GM19351 (cell line): ENCODE measurements at regions not wholly inside any gene's neighbourhood (a gene's known extent, or its start where the extent isn't known, plus 50 kb on each side); places are given as distances from the start of the nearest gene placed in this dataset.
"Not testable (repeated sequence)": the region's sequence is repeated elsewhere in the genome, so short reads cannot be mapped to it uniquely, and the experiment has no call there.

Source experiments
- ATAC-seq: cut with Tn5 transposase; IDR thresholded peaks from one replicate; pipeline ENCODE4 v1.9.1; 2021; ENCODE audit warnings: mild to moderate bottlenecking, moderate library complexity; ENCODE audit not compliant: unreplicated experiment

DNA sequence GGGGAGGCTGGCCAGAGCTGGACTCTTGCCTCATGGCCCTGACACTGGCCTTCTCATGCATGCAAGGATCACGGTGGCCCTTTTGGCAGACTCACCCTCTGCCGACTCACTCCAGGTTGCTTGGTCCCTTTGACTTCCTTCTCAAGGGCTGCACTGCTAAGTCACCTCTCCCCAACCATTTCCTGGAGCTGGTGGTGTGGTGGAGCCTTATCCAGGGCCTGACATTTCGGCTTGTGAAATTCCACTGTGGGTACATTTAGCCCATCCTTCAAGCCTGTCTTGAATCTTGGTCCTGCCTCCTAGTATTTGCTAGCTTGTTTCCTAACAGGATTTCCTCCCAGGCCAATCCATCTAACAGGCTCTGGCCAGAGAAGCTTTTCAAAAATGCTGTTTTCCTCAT, 52.6 kb upstream of the JUN start:
- no peak for ATAC-seq

DNA sequence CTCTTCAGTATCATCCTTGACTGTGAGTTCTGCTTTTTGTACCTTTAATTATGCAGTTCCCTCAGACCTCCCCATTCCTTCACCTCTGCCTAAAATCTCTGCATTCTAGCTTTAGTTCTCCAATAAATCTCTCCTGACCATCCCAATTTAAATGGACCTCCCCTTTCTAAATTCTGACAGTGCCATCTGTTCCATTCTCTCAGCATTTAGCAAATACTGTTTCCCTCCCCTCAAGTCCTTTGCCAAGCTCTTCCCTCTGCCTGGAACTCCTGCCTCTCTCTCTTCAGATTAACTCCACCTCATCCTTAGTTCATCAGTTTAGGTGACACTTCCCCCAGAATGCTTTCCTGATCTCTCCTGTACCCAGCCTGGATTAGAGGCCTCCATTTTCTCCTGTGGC, 54.0 kb upstream of the JUN start:
- ATAC-seq: no peak

DNA sequence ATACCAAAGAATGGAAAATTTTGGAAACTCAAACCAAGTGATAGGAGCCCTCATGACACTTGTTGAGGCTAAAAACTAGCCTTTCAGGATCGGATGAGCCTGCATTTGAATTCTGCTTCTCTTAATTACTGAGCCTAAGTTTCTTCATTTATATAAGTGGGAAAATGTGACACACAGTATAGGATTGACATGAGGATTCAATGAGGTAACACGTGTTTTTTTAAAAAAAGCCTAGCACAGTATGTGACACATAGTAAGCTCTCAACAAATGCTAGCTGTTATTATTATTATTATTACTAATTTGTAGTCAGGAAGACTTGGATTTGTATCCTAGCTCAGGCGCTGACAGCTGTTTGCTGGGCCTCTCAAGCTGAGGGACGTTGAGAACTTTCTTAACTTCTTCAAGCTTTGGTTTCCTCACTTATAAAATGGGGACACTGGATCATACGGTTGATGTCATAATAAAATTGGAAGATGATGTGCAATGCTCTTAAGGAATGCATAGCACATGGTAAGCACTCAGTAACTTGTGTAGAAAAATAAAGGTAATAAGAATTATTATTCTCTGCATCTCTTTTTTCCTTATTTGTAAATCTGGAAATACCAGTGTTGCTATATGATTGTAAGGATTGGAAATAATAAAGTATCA, 55.4 kb upstream of the JUN start:
- ATAC-seq: no peak

DNA sequence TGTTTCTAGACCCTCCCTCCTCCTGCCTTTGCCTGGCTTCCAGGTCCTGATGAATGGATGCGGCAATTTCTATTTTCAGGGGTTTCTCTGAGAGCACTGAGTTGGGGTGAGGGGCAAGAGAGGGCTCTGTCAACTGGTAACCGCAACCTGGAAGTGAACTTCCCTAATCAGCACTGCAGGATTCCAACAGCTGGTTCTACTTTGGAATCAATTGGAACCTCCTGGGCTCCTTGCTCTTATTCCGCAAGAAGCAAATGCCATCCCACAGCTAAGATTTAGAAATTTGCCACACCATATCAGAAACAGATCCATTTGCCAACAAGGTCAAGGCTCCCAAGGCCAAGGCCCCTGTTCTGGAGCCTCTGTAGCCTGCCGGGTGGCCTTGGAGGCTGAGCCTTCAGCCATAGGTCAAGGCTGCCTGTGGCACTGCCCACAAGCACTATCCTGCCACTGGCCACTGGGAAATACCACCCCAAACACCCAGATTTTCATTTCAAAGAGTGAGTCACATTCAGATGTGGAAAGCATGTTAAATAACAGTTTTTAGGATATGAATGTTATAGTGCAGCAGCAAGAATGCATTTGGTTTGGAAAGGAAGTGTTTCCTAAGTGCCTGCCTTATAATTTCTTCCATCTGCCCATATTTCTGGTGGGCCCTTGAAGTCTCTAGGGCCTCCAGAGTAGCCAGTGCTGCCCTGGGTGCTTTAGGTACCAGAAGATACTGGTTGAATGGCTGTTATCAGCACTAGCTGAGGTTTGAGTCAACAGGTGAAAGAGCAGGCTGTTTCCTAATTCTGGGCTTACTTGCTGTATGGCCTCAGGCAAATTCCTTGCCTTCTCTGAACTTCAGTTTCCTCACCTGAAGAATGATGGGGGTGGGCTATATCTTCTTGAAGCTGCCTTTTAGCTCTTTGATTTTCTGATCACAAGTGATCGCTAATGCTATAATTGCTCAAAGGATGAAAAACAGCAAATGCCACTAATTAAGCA, 56.3 kb upstream of the JUN start:
- no peak for ATAC-seq

DNA sequence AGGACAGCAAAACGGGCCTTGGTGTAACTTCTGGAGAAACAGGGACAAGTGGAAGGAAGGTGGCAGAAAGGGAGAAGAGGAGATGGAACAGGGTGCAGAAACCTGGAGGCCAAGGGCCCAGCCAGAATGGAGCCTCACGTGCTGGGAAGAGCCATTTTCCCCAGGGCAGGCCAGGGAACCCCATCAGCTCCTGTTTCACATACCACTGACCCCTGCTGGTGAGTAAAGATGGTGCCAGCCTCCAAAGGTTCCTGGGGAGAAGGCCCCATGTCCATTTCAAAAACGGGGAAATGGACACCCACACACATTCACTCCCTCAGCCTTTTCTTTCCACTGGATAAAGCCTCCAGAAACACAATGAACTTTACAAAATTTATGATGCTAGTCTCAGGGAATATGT, 57.6 kb upstream of the JUN start:
- no peak for ATAC-seq

DNA sequence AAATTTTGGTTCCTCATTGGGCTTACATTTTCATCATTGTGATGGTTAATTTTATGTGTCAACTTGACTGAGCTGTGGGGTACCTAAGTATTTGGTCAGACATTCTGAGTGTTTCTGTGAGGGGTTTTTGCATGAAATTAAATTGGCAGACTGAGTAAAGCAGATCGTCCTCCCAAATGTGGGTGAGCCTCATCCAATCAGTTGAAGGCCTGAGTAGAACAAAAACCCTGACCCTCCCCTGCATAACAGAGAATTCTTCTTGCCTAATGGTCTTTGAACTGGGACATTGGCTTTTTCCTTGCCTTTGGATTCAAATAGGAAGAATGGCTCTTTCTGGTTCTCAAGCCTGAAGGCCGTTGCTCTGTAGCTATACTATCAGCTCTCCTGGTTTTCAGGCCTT, 59.1 kb upstream of the JUN start:
- ATAC-seq: no peak

DNA sequence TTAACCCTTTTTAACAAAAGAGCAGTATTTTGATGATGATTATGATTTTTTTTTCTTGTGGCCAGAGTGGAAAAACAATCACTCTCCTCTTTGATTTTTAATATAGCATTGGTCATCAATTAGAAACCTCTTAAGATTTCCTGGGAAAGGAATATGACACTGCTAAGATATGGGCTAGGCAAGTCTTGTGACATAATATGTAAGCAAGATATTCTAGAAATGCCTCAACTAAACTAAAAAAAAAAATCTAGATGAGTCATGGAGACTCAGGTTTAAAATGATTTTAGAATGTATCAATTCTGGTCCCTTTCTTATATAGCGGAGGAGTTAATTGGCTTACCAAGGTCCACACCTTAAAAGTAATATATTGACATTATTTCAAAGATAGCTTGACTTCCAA, 60.3 kb upstream of the JUN start:
- ATAC-seq: no peak

DNA sequence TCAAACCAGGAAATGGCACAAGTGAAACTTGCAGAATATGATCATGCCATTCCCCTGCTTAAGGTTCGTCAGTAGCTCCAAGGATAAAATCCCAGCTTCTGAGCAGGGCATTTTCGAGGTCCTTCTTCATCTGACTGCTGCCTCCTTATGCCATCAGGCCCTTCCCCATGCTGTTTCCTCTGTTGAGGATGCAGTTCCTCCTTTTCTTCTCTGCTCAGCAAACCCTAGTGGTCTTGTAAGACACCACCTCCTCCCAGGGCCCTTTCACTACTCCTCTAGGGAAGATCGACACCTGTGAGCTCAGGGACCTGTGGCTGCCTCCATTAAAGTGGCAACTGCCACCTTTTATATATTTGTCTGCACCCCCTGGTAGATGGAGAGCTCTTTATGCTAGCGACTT, 62.1 kb upstream of the JUN start:
- no peak for ATAC-seq

DNA sequence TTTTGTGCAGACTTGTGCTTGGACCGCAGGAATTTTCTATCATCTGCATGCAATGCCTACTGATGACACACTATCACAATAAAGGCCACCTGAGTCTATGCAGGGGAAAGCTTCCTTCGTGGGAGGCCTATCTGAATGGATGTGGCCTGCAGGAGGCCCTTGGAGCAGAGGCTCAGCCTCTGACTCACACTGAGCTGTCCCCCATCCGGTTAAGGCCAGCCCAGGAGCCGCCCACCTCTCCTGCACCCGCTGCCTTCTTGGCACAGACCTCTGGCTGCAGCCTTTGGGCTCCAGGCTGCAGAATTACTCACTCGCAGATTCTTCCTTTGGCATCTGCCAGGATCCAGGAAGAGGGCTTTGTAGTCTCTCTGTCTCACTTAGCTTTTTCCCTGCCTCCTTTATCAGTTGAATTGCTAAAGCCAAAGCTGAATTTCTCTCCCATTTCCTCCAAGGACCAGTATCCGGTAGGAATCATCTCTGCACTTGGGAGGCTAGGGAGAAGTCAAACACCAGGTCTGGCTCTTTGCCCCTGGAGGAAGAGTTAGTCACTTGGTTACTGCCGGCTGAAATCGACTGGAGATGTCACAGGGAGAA, 65.1 kb upstream of the JUN start:
- no peak for ATAC-seq

DNA sequence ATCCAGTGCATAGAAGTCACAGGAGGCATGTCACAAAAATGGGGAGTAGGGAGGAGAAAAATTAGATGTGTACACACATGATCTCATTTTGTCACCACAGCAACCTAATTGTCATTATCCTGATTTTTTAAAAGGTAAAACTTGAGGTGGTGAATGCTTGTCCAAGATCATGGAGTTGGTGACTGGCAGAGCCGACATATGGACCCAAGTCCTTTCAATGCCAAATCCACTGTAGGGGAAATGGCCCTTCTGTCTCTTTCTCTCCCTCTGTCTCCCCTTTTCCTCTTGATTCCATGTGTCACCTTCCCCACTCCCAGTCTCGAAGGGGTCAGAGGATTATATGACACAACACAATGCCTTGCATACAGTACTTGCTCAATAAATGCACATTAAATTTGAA, 65.7 kb upstream of the JUN start:
- ATAC-seq: no peak

DNA sequence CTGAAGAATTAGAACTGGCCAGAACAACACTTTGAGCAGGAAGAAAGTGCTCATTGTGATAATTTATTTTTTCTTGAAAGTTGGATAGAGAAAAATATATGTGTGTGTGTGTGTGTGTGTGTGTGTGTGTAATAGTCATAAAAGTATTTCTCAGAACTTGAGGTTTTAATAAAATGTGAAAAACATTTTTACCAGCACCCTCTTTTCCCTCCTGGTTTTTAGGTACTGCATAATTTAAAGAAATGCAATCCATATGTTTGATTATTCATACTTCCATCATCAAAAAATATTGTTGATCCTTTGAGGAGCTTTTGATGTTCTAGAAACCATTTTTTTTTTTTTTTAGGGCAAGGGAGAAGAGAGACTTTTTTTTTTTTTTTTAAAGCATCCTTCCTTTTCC, 66.8 kb upstream of the JUN start:
- ATAC-seq: no peak

DNA sequence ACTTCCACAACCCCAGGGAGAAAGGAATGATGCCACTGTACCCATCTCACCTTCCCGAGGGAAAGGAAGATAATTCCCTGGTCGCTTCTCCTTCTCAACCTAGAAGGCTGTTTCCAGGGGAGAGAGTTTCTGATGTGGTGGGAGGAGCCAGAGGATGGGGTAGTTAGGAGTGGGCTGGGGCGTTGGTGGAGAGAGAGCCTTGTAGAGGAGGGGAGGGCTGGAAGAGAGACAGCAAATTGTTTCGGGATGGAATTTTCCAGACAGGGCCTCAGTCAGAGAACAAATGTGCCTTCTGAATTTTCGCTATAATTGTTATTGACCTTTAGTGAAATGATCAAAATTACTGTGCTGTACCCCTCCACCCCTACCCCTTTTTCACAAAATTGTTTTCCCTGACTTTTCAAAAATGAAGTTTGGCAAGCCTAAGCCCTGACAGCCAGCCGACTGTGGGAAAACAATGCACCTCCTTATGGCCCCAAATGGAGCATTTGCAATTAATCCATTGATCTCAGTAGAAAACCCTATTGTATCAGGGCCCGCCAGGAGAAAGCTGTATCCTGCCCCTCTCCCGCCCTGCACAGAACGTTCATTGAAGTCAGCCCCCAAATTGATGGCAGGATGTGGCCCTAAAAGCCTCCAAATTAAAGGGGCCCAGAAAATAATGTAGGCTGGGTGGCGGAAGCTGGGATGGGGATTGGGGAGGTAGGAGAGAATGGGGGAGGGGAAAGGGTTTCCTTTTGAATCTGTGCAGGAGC, 69.1 kb upstream of the JUN start:
- no peak for ATAC-seq

DNA sequence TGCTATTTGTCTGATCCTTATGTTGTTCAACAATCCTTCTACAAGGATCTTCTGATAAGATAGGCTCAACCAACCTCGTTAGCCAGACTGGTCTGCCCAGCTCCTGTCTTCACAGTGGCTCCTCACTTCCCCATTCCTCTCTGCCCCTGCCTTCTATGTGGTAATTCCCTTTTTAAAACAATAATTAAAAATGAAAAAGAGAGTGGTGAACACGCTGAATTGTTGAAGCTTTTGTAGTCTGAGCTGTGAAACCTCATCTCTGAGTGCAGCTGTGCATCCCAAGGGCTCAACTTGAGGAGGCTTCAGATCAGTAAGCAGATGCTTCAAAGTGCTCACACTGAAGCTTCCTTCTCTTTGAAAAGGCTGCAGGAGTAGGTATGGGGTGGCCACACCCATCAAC, 70.7 kb upstream of the JUN start:
- no peak for ATAC-seq

DNA sequence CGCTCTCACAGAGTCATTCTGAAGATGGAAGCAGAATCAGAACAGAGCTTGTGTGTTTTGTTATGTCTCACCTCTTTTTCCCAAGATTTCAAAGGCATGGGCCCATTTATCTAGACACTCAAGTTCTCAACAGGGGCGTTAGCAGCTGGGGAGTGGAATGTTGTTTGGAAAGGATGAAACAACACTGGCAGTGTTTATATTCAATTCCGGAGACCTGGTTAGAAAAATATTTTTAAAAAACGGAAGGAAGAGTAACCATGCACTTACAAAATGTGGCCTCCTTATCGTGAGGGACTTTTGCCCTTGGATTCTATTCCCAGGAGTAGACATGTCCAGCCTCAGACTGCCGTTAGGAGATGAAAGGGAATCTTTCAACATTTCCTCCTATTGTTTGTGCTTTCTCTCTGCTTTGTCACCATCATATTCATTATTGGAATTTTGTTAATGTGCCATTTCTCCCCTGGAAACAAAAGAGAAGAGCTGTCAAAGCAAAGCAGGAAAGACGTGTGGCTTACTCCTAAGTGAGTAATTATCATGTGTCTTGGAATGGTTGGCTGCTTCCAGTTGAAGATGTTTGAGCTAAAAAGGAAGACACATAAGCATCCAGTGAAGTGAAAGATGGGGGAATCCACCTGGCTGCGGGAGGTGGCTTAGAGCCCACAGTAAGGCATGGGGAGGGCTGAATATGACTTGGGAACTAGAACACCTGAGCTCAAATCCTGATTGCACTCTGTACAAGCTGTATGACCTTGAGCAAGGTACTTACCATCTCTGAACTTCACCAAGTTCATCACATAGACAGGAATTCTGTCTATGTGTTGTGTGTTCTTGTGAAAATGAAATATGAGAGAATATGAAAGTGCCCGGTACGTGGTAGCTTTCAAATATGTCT, 71.7 kb upstream of the JUN start:
- no peak for ATAC-seq

DNA sequence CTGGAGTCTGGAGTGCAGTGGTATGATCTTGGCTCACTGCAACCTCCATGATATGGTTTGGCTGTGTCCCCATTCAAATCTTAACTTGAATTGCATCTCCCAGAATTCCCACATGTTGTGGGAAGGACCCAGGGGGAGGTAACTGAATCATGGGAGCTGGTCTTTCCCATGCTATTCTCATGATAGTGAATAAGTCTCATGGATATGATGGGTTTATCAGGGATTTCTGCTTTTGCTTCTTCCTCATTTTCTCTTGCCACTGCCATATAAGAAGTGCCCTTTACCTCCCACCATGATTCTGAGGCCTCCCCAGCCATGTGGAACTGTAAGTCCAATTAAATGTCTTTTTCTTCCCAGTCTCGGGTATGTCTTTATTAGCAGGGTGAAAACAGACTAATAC, 72.4 kb upstream of the JUN start:
- ATAC-seq: not testable (repeated sequence)

DNA sequence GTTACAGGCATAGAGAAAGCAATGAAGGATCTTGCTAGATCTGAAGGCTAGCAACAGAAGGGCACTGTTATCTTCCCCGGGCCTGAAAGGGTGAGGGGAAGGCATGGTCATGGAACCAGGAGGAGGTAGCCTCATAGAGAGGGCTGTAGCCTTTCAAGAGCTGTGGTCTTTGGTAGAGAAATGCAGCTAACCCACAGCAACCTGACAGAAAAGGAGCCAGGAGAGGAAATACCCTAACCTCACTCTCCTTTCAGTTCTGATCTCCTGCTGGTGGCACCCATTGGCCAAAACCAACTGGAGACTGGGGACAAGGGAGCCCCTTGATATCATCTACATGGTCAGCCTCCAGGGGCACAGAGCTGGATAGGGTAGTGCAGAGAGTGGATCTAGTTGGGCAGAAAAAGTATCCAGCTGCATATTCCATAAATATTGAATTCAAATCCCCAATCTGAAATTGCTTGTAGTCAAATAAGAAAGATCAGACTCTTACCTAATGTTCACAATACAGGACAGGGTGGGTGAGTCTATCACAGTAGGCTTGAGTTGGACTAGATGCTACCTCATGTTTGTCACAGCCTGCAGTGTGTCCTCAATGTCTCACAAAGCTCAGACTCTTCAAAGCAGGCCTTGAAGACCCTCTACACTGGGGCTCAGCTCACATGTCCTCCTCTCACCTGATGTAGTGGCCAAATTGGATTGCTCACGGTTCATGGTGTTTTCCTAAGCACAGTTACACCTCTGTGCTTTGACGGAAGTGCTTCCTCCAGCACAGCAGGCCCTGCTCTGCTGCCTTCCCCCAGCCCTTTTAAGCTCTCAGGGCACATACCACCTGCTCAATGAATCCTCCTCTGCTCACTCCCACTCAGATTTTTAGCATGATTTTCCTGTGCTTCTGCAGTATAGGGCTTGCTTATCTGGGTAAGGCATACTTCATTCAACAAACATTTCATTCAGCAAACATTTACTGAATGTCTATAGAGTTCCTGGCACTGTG, 74.1 kb upstream of the JUN start:
- ATAC-seq: peak; percentile 85

DNA sequence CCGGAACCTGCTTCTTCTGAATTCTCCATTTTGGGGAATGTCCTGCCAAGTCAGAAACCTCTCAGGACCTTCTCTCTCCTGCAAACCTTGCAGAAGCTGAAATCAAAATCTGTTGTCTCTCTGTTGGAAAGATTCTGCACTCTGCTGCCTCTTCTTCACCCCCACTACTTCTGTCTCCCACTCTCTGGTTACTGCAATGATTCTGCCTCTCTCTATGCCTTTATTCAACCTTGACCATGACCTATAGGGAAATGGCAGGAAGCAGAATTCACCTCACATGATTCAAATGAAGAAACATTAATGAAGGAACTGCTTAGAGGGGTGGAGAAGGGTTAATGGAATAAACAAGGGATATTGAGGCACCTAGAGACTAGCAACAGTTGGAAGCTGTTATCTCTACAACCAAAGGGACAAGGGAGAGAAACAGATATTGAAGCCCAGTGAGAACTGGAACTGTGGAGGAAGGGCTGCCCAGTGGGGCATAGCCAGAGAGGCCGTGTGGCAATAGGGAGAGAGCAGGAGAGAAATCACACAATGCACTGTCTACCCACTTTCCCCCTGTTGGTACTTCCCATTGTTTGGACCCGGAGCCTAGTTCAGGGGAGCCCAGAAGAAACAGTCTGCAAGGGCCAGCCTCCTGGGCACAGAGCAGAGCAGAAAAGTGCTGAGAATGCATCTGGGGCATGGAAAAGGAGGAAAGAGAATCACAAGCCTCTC, 76.1 kb upstream of the JUN start:
- ATAC-seq: no peak

DNA sequence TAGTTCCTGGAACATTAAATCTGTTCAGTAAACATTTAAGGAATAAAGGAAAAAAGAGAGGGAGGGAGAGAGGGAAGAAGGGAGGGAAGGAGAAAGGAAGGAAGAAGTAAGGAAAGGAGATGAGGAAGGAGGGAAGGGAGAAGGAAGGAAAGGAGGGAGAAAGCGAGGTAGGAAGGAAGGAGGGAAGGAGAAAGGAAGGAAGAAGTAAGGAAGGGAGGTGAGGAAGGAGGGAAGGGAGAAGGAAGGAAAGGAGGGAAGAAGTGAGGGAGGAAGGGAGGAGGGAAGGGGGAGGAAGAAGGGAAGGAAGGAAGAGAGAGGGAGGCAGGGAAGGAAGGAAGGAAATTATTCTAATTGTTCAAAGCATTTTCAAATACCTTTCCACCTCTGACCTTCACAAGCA, 77.2 kb upstream of the JUN start:
- ATAC-seq: no peak
